ENCODE measurements at regions not wholly inside any gene's neighbourhood (a gene's known extent, or its start where the extent isn't known, plus 50 kb on each side); places are given as distances from the start of the nearest gene placed in this dataset.
"Not testable (repeated sequence)": the region's sequence is repeated elsewhere in the genome, so short reads cannot be mapped to it uniquely, and the experiment has no call there.

DNA sequence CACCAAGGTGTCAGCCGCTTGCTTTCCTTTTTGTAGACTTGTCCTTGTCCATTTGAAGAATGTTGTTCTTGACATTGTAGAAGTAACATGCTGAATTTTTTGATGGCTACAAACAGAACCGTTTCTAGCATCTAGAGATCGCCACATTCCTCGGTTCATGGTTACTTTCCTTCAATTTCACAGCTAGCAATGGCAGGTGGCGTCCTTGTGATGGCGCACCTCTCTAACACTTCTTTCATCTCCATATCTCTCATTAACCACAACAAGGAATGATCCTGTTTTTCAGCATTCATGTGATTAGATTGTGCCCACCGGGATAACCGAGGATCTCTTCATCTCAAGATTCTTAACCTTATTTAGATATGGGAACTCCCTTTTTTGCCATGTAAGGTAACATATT, 2129.8 kb downstream of the NCAM2 start:
- no peak overlapping the region for H3K4me3 ChIP-seq (ENCODE audit: low read depth, low read length)
- H3K27me3 ChIP-seq (ENCODE audit: control insufficient read depth, insufficient read depth, low read length): no peaks in the 10 kb centered on the region
- no peak for DNase-seq (ENCODE audit: low read depth in 4 of 6, low spot score in 6 of 6)
- H3K27ac ChIP-seq (ENCODE audit: low read depth, low read length): no peak overlapping the region
- no peaks in the 10 kb centered on the region for H3K4me1 ChIP-seq (ENCODE audit: control insufficient read depth, insufficient read depth, low read length)
- WGBS (ENCODE audit: insufficient coverage): 94% methylated on average over 5 of the region's 8 CpGs
- no peaks in the 10 kb centered on the region for H3K9me3 ChIP-seq (ENCODE audit: control insufficient read depth, insufficient read depth, low read length)
- H3K36me3 ChIP-seq (ENCODE audit: control insufficient read depth, insufficient read depth, low read length): no peaks in the 10 kb centered on the region

DNA sequence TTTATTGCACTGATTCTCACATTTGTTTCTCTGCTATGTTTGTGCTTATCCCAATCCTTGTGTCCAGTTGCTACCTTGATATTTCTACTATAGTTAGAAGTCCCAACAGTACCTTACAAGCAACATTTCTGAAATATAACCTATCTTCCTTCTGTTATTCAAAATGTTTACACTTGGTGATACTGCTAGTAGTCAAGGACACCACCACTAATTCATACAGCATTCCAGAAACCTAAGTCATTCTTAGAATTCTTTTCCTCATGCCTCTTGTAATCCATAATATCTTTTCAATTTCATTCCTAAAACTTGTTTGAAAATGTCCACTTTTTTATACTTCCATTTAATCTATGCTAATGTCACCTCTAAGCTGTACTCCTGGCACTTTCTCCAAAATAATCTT, 2132.1 kb downstream of the NCAM2 start:
- no peaks in the 10 kb centered on the region for H3K36me3 ChIP-seq (ENCODE audit: control insufficient read depth, insufficient read depth, low read length)
- H3K27me3 ChIP-seq (ENCODE audit: control insufficient read depth, insufficient read depth, low read length): no peaks in the 10 kb centered on the region
- no peaks in the 10 kb centered on the region for H3K9me3 ChIP-seq (ENCODE audit: control insufficient read depth, insufficient read depth, low read length)

DNA sequence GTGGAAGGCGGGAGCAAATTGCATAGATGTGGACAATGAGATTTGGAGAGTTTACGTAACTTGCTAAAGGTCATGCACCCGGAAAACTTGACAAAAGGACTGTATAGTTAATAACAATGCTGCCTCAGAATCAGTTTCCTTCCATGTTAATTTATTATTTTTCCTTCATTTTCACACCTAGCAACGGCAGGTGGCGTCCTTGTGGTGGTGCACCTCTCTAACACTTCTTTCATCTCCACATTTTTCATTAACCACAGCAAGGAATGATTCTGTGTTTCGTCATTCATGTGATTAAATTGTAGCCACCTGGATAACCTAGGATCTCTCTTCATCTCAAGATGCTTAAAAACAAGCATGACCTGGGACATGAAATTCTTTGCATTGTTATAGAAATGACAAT, 2133.0 kb downstream of the NCAM2 start:
- no peaks in the 10 kb centered on the region for H3K36me3 ChIP-seq (ENCODE audit: control insufficient read depth, insufficient read depth, low read length)
- DNase-seq (ENCODE audit: low read depth in 4 of 6, low spot score in 6 of 6): no peak
- H3K27me3 ChIP-seq (ENCODE audit: control insufficient read depth, insufficient read depth, low read length): no peaks in the 10 kb centered on the region
- H3K27ac ChIP-seq (ENCODE audit: low read depth, low read length): no peak overlapping the region
- whole genome bisulfite sequencing (ENCODE audit: insufficient coverage): 69% methylated on average over 2 of the region's 6 CpGs
- H3K4me1 ChIP-seq (ENCODE audit: control insufficient read depth, insufficient read depth, low read length): no peaks in the 10 kb centered on the region
- no peak overlapping the region for H3K4me3 ChIP-seq (ENCODE audit: low read depth, low read length)
- H3K9me3 ChIP-seq (ENCODE audit: control insufficient read depth, insufficient read depth, low read length): no peaks in the 10 kb centered on the region

More for the DNA sequence above, 2132.1 kb downstream of the NCAM2 start:
- no peak overlapping the region for H3K27ac ChIP-seq (ENCODE audit: low read depth, low read length)
- no peak overlapping the region for H3K4me3 ChIP-seq (ENCODE audit: low read depth, low read length)
- DNase-seq (ENCODE audit: low read depth in 4 of 6, low spot score in 6 of 6): no peak
- no peaks in the 10 kb centered on the region for H3K4me1 ChIP-seq (ENCODE audit: control insufficient read depth, insufficient read depth, low read length)

GRCh38 chr21:23138797-23139196, 2140.6 kb downstream of the NCAM2 start:
- no peaks in the 10 kb centered on the region for H3K36me3 ChIP-seq (ENCODE audit: control insufficient read depth, insufficient read depth, low read length)
- H3K4me1 ChIP-seq (ENCODE audit: control insufficient read depth, insufficient read depth, low read length): no peaks in the 10 kb centered on the region
- peaks cover 6% of the 10 kb centered on the region for H3K9me3 ChIP-seq (ENCODE audit: control insufficient read depth, insufficient read depth, low read length)
- 82% methylated on average over 2 of the region's 2 CpGs for WGBS (ENCODE audit: insufficient coverage)
- DNase-seq (ENCODE audit: low read depth in 4 of 6, low spot score in 6 of 6): no peak
- no peak overlapping the region for H3K27ac ChIP-seq (ENCODE audit: low read depth, low read length)
- H3K4me3 ChIP-seq (ENCODE audit: low read depth, low read length): no peak overlapping the region
- no peaks in the 10 kb centered on the region for H3K27me3 ChIP-seq (ENCODE audit: control insufficient read depth, insufficient read depth, low read length)

GRCh38 chr21:23152130-23152529, 2153.9 kb downstream of the NCAM2 start:
- Histone ChIP-seq H3K4me1 (ENCODE audit: control insufficient read depth, insufficient read depth, low read length) (no peaks in the 10 kb centered on the region), H3K4me3 (ENCODE audit: low read depth, low read length) (no peak overlapping the region), H3K9me3 (ENCODE audit: control insufficient read depth, insufficient read depth, low read length) (no peaks in the 10 kb centered on the region), H3K27me3 (ENCODE audit: control insufficient read depth, insufficient read depth, low read length) (no peaks in the 10 kb centered on the region), H3K27ac (ENCODE audit: low read depth, low read length) (no peak overlapping the region), H3K36me3 (ENCODE audit: control insufficient read depth, insufficient read depth, low read length) (no peaks in the 10 kb centered on the region)
- DNase-seq (ENCODE audit: low read depth in 4 of 6, low spot score in 6 of 6): peak in 4 of 6 donors; percentile 3 to 73 (median 6)
- no CpG with 5 or more reads among the region's 1 CpG for WGBS (ENCODE audit: insufficient coverage)

DNA sequence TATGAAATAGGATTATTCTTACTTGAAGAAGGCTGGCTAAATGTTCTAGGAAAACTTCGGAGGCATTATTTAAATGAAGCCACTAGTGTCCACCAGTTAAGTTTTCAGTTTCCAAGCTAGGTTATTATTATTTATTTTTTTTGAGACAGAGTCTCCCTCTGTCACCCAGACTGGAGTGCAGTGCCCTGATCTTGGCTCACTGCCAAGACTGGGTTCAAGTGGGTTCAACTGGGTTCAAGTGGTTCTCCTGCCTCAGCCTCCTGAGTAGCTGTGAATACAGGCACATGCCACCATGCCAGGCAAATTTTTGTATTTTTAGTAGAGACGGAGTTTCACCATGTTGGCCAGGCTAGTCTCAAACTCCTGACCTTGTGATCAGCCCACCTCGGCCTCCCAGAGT, 2155.6 kb downstream of the NCAM2 start:
- 86% methylated on average over 2 of the region's 3 CpGs for WGBS (ENCODE audit: insufficient coverage)

GRCh38 chr21:23155281-23155680, 2157.1 kb downstream of the NCAM2 start:
- H3K27me3 ChIP-seq (ENCODE audit: control insufficient read depth, insufficient read depth, low read length): no peaks in the 10 kb centered on the region
- H3K9me3 ChIP-seq (ENCODE audit: control insufficient read depth, insufficient read depth, low read length): no peaks in the 10 kb centered on the region
- DNase-seq (ENCODE audit: low read depth in 4 of 6, low spot score in 6 of 6): no peak
- no peak overlapping the region for H3K4me3 ChIP-seq (ENCODE audit: low read depth, low read length)
- WGBS (ENCODE audit: insufficient coverage): no CpG with 5 or more reads among the region's 2 CpGs
- H3K36me3 ChIP-seq (ENCODE audit: control insufficient read depth, insufficient read depth, low read length): no peaks in the 10 kb centered on the region
- no peaks in the 10 kb centered on the region for H3K4me1 ChIP-seq (ENCODE audit: control insufficient read depth, insufficient read depth, low read length)
- no peak overlapping the region for H3K27ac ChIP-seq (ENCODE audit: low read depth, low read length)

More for the DNA sequence above, 2155.6 kb downstream of the NCAM2 start:
- not testable (repeated sequence) for H3K9me3 ChIP-seq (ENCODE audit: control insufficient read depth, insufficient read depth, low read length); H3K36me3 ChIP-seq (ENCODE audit: control insufficient read depth, insufficient read depth, low read length); H3K27ac ChIP-seq (ENCODE audit: low read depth, low read length); H3K4me3 ChIP-seq (ENCODE audit: low read depth, low read length); H3K27me3 ChIP-seq (ENCODE audit: control insufficient read depth, insufficient read depth, low read length); DNase-seq (ENCODE audit: low read depth in 4 of 6, low spot score in 6 of 6); H3K4me1 ChIP-seq (ENCODE audit: control insufficient read depth, insufficient read depth, low read length)

- no CpG with 5 or more reads among the region's 1 CpG for WGBS (ENCODE audit: insufficient coverage)
- no peaks in the 10 kb centered on the region for H3K9me3 ChIP-seq (ENCODE audit: control insufficient read depth, insufficient read depth, low read length)
- H3K27ac ChIP-seq (ENCODE audit: low read depth, low read length): no peak overlapping the region
- DNase-seq (ENCODE audit: low read depth in 4 of 6, low spot score in 6 of 6): no peak
- no peaks in the 10 kb centered on the region for H3K4me1 ChIP-seq (ENCODE audit: control insufficient read depth, insufficient read depth, low read length)
- no peaks in the 10 kb centered on the region for H3K36me3 ChIP-seq (ENCODE audit: control insufficient read depth, insufficient read depth, low read length)
- no peaks in the 10 kb centered on the region for H3K27me3 ChIP-seq (ENCODE audit: control insufficient read depth, insufficient read depth, low read length)
- no peak overlapping the region for H3K4me3 ChIP-seq (ENCODE audit: low read depth, low read length)
Observed at GRCh38 chr21:23160914-23161313, 2162.7 kb downstream of the NCAM2 start.

- Histone ChIP-seq H3K9me3 (ENCODE audit: control insufficient read depth, insufficient read depth, low read length) (no peaks in the 10 kb centered on the region), H3K27ac (ENCODE audit: low read depth, low read length) (no peak overlapping the region), H3K36me3 (ENCODE audit: control insufficient read depth, insufficient read depth, low read length) (no peaks in the 10 kb centered on the region), H3K27me3 (ENCODE audit: control insufficient read depth, insufficient read depth, low read length) (no peaks in the 10 kb centered on the region), H3K4me3 (ENCODE audit: low read depth, low read length) (no peak overlapping the region), H3K4me1 (ENCODE audit: control insufficient read depth, insufficient read depth, low read length) (no peaks in the 10 kb centered on the region)
- no peak for DNase-seq (ENCODE audit: low read depth in 4 of 6, low spot score in 6 of 6)
- WGBS (ENCODE audit: insufficient coverage): 86% methylated on average over 1 of the region's 4 CpGs
Observed at GRCh38 chr21:23162198-23162946, 2164.2 kb downstream of the NCAM2 start.

All from spinal cord (tissue), 9 donors.